HCT116 (cell line): ENCODE measurements at regions not wholly inside any gene's neighbourhood (a gene's known extent, or its start where the extent isn't known, plus 50 kb on each side); places are given as distances from the start of the nearest gene placed in this dataset.

ENCODE experiments used
- ATAC-seq: fragments of 200-7000 bp; cut with Tn5 transposase; 2 replicates; pipeline ENCODE4 v1.9.1; 2020; ENCODE audit warnings: mild to moderate bottlenecking, moderate library complexity
- BruUV-seq: library from RNA; stranded (reverse); fragments of 400-500 nt; replicated peaks from 2 replicates; lab custom pipeline; 2021; lab: Mats Ljungman, UMichigan
- CTCF ChIA-PET: fragments of 300-600 bp; sonication (Branson Sonifier 250); formaldehyde crosslinking; loops from one replicate; lab custom pipeline; 2021; ENCODE audit warnings: antibody characterized with exemption; lab: Charles Lee
- POLR2A ChIA-PET: fragments of 300-600, 350-600 bp; sonication (Branson Sonifier 250); formaldehyde crosslinking; loops from one replicate; lab custom pipeline; 2021; ENCODE audit warnings: antibody characterized with exemption; lab: Charles Lee
- RAD21 ChIA-PET, 2 experiments: fragments of 300-600 bp; sonication (Branson Sonifier 250); formaldehyde crosslinking; loops; one replicate each; lab custom pipeline; 2023; ENCODE audit warnings: low total read pairs in 2 of 2; ENCODE audit not compliant: uncharacterized antibody in 2 of 2, unreplicated experiment in 2 of 2, low non-redundant PET in 1 of 2; lab: Charles Lee
- DNase-seq: peaks from one replicate; pipeline ENCODE4 v3.0.0-alpha.2; 2010; ENCODE audit warnings: low read depth, low spot score
- H2AFZ ChIP-seq: fragments of 200-600 bp; shearing (Covaris generic), sonication (generic); 2 replicates; pipeline ENCODE4 v1.6.1; 2017; ENCODE audit warnings: low read depth, mixed run types, mixed read lengths, antibody characterized with exemption, low read length; ENCODE audit not compliant: poor library complexity, severe bottlenecking
- H3K27ac ChIP-seq: 2 replicates; pipeline ENCODE4 v1.5.1; 2012; ENCODE audit warnings: low read depth, low read length
- H3K27me3 ChIP-seq: fragments of 200-600 bp; sonication (generic); 2 replicates; pipeline ENCODE4 v1.6.1; 2016; ENCODE audit warnings: mixed run types, low read length, mixed read lengths; ENCODE audit not compliant: insufficient read depth
- H3K36me3 ChIP-seq, 2 experiments: fragments of 200-500 bp in 1 of 2; fragments of 200-600 bp in 1 of 2; sonication (Bioruptor generic) in 1 of 2; sonication (generic) in 1 of 2; 2 replicates each; pipeline versions ENCODE4 v1.5.1 to v1.6.1; 2014 to 2016; ENCODE audit warnings: low read length in 2 of 2, inconsistent platforms in 1 of 2, mixed read lengths in 1 of 2, mixed run types in 1 of 2; ENCODE audit not compliant: insufficient read depth in 2 of 2, control insufficient read depth in 1 of 2
- H3K4me1 ChIP-seq, 2 experiments: fragments of 200-600 bp in 1 of 2; sonication (generic) in 1 of 2; 2 replicates each; pipeline versions ENCODE4 v1.5.1 to v1.6.1; 2012 to 2017; ENCODE audit warnings: low read length in 2 of 2, inconsistent platforms in 1 of 2, mild to moderate bottlenecking in 1 of 2, mixed read lengths in 1 of 2, mixed run types in 1 of 2, moderate library complexity in 1 of 2; ENCODE audit not compliant: insufficient read depth in 2 of 2, control insufficient read depth in 1 of 2
- H3K4me2 ChIP-seq: fragments of 200-600 bp; sonication (generic); 2 replicates; pipeline ENCODE4 v1.6.1; 2017; ENCODE audit warnings: mixed run types, low read length, mixed read lengths
- H3K4me3 ChIP-seq, 2 experiments: fragments of 200-600 bp in 1 of 2; sonication (generic) in 1 of 2; replicated peaks in 1 of 2; 2 replicates each; pipeline ENCODE4 v1.5.1; 2011 to 2016; ENCODE audit warnings: low read length in 2 of 2, control low read depth in 1 of 2, low read depth in 1 of 2, mild to moderate bottlenecking in 1 of 2, mixed read lengths in 1 of 2, mixed run types in 1 of 2
- H3K79me2 ChIP-seq: fragments of 200-600 bp; sonication (generic); 2 replicates; pipeline ENCODE4 v1.6.1; 2017; ENCODE audit warnings: mild to moderate bottlenecking, mixed run types, low read length, moderate library complexity, mixed read lengths; ENCODE audit not compliant: insufficient read depth
- H3K9ac ChIP-seq: fragments of 200-600 bp; sonication (generic); 2 replicates; pipeline ENCODE4 v1.6.1; 2016; ENCODE audit warnings: low read length, mixed read lengths
- H3K9me2 ChIP-seq: fragments of 200-600 bp; sonication (generic), shearing (Covaris generic); 2 replicates; pipeline ENCODE4 v1.6.1; 2017; ENCODE audit warnings: mixed run types, mild to moderate bottlenecking, moderate library complexity; ENCODE audit not compliant: insufficient read depth
- H3K9me3 ChIP-seq, 2 experiments: fragments of 200-500 bp in 1 of 2; fragments of 200-600 bp in 1 of 2; sonication (Bioruptor generic) in 1 of 2; sonication (generic) in 1 of 2; 2 replicates each; pipeline ENCODE4 v1.6.1; 2014 to 2017; ENCODE audit warnings: low read length in 2 of 2, mixed read lengths in 2 of 2, inconsistent platforms in 1 of 2, low read depth in 1 of 2, mild to moderate bottlenecking in 1 of 2, mixed run types in 1 of 2, moderate library complexity in 1 of 2; ENCODE audit not compliant: control insufficient read depth in 1 of 2, insufficient read depth in 1 of 2
- H4K20me1 ChIP-seq: fragments of 200-600 bp; sonication (generic), shearing (Covaris generic); 2 replicates; pipeline ENCODE4 v1.6.1; 2017; ENCODE audit warnings: mixed run types, mild to moderate bottlenecking, moderate library complexity; ENCODE audit not compliant: insufficient read depth
- CTCF ChIP-seq, 3 experiments: fragments of 200-600 bp in 1 of 3; sonication (generic) in 1 of 3; IDR thresholded peaks in 2 of 3; conservative IDR thresholded peaks in 1 of 3; 2 replicates each; pipeline ENCODE4 v1.5.1; 2012 to 2017; ENCODE audit warnings: low read depth in 2 of 3, low read length in 2 of 3, antibody characterized with exemption in 1 of 3, borderline replicate concordance in 1 of 3, control low read depth in 1 of 3, mild to moderate bottlenecking in 1 of 3, mixed read lengths in 1 of 3, mixed run types in 1 of 3, moderate library complexity in 1 of 3; ENCODE audit not compliant: insufficient read depth in 1 of 3
- ELF1 ChIP-seq: IDR thresholded peaks from 2 replicates; pipeline ENCODE4 v1.6.1; 2012; ENCODE audit warnings: low read depth, borderline replicate concordance
- EZH2 ChIP-seq: fragments of 200-600 bp; sonication (generic); IDR thresholded peaks from 2 replicates; pipeline ENCODE4 v1.6.1; 2017; ENCODE audit warnings: antibody characterized with exemption, mixed run types
- FOSL1 ChIP-seq: IDR thresholded peaks from 2 replicates; pipeline ENCODE4 v1.6.1; 2012; ENCODE audit warnings: low read depth
- MAX ChIP-seq: IDR thresholded peaks from 2 replicates; pipeline ENCODE4 v1.6.1; 2012
- POLR2AphosphoS5 ChIP-seq: IDR thresholded peaks from 2 replicates; pipeline ENCODE4 v1.6.1; 2011; ENCODE audit warnings: mild to moderate bottlenecking, low read depth, low read length, moderate library complexity
- TCF7L2 ChIP-seq: IDR thresholded peaks from 2 replicates; pipeline ENCODE4 v1.7.0; 2011; ENCODE audit warnings: borderline replicate concordance, inconsistent platforms; ENCODE audit not compliant: insufficient read depth, insufficient read length; ENCODE audit errors: extremely low read depth
- YY1 ChIP-seq: IDR thresholded peaks from 2 replicates; pipeline ENCODE4 v1.6.1; 2011; ENCODE audit warnings: low read length, low read depth, moderate library complexity, mild to moderate bottlenecking; ENCODE audit not compliant: insufficient replicate concordance; ENCODE audit errors: extremely low read depth
- ZNF274 ChIP-seq: fragments of 200-500 bp; sonication (Bioruptor generic); IDR thresholded peaks from 2 replicates; pipeline ENCODE4 v1.6.1; 2014; ENCODE audit warnings: mild to moderate bottlenecking, low read depth, low read length, inconsistent platforms
- intact Hi-C: fragments of 100-400 bp; cut with micrococcal nuclease; formaldehyde crosslinking; loops from 2 replicates; pipeline ENCODE4 v1.10.0; 2022

- Histone ChIP-seq H3K4me3 (no peak overlapping the region), H3K9ac (no peak overlapping the region), H3K27ac (no peak overlapping the region), H3K36me3 (no peaks in the 10 kb centered on the region), H3K79me2 (no peaks in the 10 kb centered on the region), H3K9me2 (no peaks in the 10 kb centered on the region), H2AFZ (no peak overlapping the region)
- BruUV-seq = no TSS peak
- DNase-seq (no peak), ATAC-seq (no peak)
- TF ChIP-seq ZNF274 (no peak), TCF7L2 (no peak), FOSL1 (no peak), POLR2AphosphoS5 (no peak), CTCF (IDR thresholded peaks at IDR 0.05 in 2 of 3, conservative IDR thresholded peaks at IDR 0.05 in 1 of 3; ENCODE audit: borderline replicate concordance in 1 of 3, insufficient read depth in 1 of 3, low read depth in 2 of 3, low read length in 2 of 3) (no peak), YY1 (no peak), EZH2 (no peak), MAX (no peak), ELF1 (no peak)
- TF ChIP-seq, all 23 proteins: peak for 0
- intact Hi-C loops = no loop called here
- peaks cover 22% of the 10 kb centered on the region for H3K27me3 ChIP-seq
- CTCF ChIA-PET = interaction anchor here (1.3 kb wide), 1 partner anchor 9 kb away, joined by 4 read pairs; no protein-coding TSS in a partner anchor
- no peaks in the 10 kb centered on the region for H3K4me1 ChIP-seq
- RAD21 ChIA-PET = no interaction called here
- POLR2A ChIA-PET = no interaction called here
- no peaks in the 10 kb centered on the region; the same call in 1 of the 2 replicates for H4K20me1 ChIP-seq
- no peak overlapping the region for H3K4me2 ChIP-seq
- no peaks in the 10 kb centered on the region for H3K9me3 ChIP-seq
These were observed 423.7 kb downstream of the ANXA1 start for GRCh38 chr9:73575101-73576060.
